Gastrocnemius medialis (tissue), 4 donors: ENCODE measurements at regions not wholly inside any gene's neighbourhood (a gene's known extent, or its start where the extent isn't known, plus 50 kb on each side); places are given as distances from the start of the nearest gene placed in this dataset.

Source experiments
- CTCF ChIP-seq, 5 experiments: fragments of 450-650 bp in 3 of 5; fragments of 200-600 bp in 2 of 5; sonication (generic) in 2 of 5; IDR thresholded peaks in 4 of 5; conservative IDR thresholded peaks in 1 of 5; 1 replicate in 4 of 5; 2 replicates in 1 of 5; pipeline ENCODE4 v1.5.1; 2016 to 2019; ENCODE audit warnings: antibody characterized with exemption in 5 of 5, mild to moderate bottlenecking in 3 of 5, moderate library complexity in 3 of 5
- POLR2A ChIP-seq, 2 donors: fragments of 450-650 bp; IDR thresholded peaks; one replicate each; pipeline ENCODE4 v1.6.1; 2017; ENCODE audit warnings: antibody characterized with exemption in 2 of 2, mild to moderate bottlenecking in 2 of 2, moderate library complexity in 2 of 2

DNA sequence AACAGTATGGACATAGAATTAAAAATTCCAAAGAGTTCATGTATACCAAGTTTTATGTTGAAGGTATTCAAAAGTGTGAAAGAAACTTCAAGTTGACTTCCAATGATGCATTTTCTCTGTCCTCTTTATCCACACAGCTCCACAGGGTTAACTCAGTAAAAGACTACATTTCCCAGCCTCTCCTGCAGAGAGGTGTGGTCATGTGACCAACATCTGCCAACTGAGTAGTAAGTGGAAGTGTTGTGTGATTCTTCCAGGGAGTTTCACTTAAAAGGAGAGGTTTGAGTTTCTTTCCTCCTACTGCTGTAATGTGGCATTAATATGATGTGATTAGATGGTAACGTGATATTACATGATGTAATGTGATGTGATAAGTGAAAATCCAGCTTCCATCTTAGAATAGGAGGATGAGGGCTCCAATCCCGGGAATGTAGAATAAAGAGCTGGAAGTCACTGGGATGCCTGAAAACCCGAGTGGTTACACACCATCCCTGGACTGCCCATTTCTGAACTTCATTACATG is 280.6 kb downstream of the ARRDC4 start:
- TF ChIP-seq CTCF (IDR thresholded peaks at IDR 0.05 in 4 of 5, conservative IDR thresholded peaks at IDR 0.05 in 1 of 5) = no peak
- no peak for TF ChIP-seq POLR2A (IDR thresholded peaks at IDR 0.05)
